GM18507 (cell line): ENCODE measurements at regions not wholly inside any gene's neighbourhood (a gene's known extent, or its start where the extent isn't known, plus 50 kb on each side); places are given as distances from the start of the nearest gene placed in this dataset.
A peak's percentile ranks its signal among the peaks of the same experiment; 100 is the strongest.
"Not testable (repeated sequence)": the region's sequence is repeated elsewhere in the genome, so short reads cannot be mapped to it uniquely, and the experiment has no call there.

Experiments
- DNase-seq: peaks from one replicate; pipeline ENCODE4 v3.0.0; 2011; ENCODE audit warnings: low read depth; ENCODE audit not compliant: insufficient read length; ENCODE audit errors: extremely low spot score
- FAIRE-seq: peaks from 2 replicates; lab custom pipeline; 2011; peaks lifted over from hg19 to GRCh38; lab: Jason Lieb, UNC

- no peak for FAIRE-seq
- DNase-seq: no peak
These were observed 161.1 kb downstream of the CCDC71L start for GRCh38 chr7:106499897-106500296.

GRCh38 chr7:106498005-106498404 is 163.0 kb downstream of the CCDC71L start:
- not testable (repeated sequence) for DNase-seq

GRCh38 chr7:106493041-106493731 is 167.8 kb downstream of the CCDC71L start:
- FAIRE-seq: no peak
- no peak for DNase-seq

More at GRCh38 chr7:106498005-106498404, 163.0 kb downstream of the CCDC71L start:
- FAIRE-seq: not testable (repeated sequence)

GRCh38 chr7:106488465-106488864 is 172.5 kb downstream of the CCDC71L start:
- no peak for FAIRE-seq

DNA sequence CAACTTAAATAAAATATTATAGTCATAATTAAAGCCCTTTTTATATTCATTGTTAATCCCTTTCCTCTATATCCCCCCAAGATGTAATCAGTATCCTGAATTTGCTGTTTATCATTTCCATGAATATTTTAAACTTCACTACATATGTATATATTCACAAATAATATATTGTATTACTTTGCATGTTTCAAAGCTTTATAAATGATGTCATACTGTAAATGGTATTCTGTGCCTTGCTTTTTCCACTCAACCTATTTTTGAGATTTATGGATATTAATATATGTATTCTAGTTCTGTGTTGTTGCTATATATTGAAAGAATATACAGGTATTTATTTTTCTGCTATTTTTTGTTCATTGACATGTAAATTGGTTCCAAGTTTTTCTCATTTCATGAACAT is 173.1 kb downstream of the CCDC71L start:
- DNase-seq: no peak
- FAIRE-seq: no peak

More at GRCh38 chr7:106488465-106488864, 172.5 kb downstream of the CCDC71L start:
- DNase-seq: no peak

DNA sequence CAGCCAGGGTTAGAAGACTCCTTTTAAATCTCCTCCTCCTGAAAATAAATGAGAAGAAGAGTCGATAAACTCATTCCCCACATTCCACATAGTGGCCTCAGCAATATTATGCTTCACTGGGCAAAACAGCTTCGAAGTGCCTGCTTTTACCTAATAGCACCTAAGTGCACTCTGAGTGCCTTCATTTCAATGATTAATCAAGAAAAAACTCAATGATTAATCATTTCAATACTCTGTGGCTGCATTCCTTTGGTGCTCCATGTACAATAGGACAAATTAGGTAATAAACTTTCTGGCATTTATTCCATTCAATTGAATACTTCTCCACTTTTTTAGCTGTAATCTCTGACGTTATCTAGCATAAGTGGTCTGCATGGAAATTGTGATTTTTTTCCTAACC is 174.6 kb downstream of the CCDC71L start:
- no peak for DNase-seq
- FAIRE-seq: no peak

- DNase-seq (no peak), FAIRE-seq (no peak)
These were observed 175.0 kb downstream of the CCDC71L start for GRCh38 chr7:106485919-106486318.

- no peak for DNase-seq
- peak; percentile 38 for FAIRE-seq
These were observed 175.9 kb downstream of the CCDC71L start for GRCh38 chr7:106485031-106485551.

DNA sequence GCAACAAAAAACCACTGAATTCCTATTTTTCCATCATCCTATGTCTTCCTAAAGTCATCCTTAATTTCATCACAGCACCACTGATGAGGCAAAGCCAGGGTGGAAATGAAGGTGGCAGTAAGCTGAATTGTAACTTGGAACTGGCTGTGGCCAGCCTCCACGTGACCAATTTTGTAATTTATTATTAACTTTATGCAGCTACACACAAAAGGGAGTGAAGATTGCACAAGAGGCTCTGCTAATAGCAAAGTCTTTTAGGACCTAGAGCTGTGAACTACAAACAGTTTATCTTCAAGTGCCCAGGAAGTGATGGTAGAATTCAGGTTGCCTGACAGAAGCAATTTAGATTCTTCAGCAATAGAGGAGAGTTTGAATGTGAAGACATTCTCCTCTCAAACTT is 176.4 kb downstream of the CCDC71L start:
- DNase-seq: no peak
- FAIRE-seq: no peak

DNA sequence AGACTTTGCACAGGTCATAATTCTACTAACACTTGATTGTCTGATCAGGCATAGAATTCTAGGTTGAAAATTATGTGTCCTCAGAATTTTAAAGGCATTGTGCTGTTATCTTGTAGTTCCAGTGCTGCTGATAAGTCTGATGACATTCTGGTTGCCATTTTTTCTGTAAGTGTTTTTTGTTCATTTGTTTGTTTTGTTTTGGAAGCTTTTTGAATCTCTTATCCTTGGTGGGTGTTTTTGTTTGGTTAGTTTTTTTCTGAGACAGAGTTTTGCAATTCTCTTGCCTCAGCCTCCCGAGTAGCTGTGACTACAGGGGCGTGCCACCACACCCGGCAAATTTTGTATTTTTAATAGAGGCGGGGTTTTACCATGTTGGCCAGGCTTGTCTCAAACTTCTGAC is 178.9 kb downstream of the CCDC71L start:
- no peak for DNase-seq
- FAIRE-seq: peak; percentile 26

DNA sequence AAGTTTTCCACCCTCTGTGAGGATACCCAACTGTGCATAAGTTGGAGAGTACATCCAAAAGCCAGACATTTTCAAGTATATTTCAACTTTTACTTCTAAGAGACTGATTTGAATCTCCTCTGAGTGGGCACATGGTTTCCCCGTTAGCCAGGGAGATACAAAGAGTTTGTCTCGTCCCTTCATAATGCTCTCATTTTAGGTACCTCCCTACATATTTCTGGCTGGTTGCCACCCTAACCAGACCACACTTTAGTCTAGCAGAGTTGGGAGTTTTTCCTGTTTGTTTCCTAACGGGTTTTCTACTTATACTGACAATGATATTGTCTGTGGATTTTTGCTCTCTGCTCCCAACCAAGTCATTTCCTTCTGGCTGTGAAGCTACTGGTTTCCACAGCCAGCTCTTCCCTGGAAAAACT is 180.3 kb downstream of the CCDC71L start:
- no peak for DNase-seq

DNA sequence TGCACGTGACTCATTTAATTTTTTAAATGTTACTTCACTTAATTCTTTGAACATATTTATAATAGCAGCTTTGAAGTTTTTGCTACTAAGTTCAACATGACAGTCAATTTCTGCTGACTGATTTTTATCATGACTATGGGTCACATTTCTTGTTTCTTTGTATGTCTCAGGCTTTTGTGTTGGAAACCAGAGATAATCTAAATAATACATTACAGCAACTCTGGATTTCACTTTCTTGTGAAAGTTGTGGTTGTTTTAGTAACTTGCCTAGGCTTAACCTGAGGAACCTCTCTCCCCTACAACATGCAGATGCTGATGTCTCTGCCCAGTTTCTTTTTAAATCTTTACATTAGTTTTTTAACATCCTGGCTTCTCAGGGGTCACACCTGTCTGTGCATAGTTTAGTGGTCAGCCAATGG is 180.8 kb downstream of the CCDC71L start:
- peak; percentile 69 for FAIRE-seq

More for the DNA sequence above, 180.3 kb downstream of the CCDC71L start:
- FAIRE-seq: no peak

GRCh38 chr7:106476751-106477150 is 184.2 kb downstream of the CCDC71L start:
- DNase-seq (no peak), FAIRE-seq (no peak)

More for the DNA sequence above, 180.8 kb downstream of the CCDC71L start:
- no peak for DNase-seq

- peak; percentile 31 for FAIRE-seq
- DNase-seq: no peak
These were observed 188.0 kb upstream of the NAMPT start for GRCh38 chr7:106472741-106473140.

- DNase-seq (no peak), FAIRE-seq (no peak)
These were observed 187.1 kb upstream of the NAMPT start for GRCh38 chr7:106471686-106472440.

DNA sequence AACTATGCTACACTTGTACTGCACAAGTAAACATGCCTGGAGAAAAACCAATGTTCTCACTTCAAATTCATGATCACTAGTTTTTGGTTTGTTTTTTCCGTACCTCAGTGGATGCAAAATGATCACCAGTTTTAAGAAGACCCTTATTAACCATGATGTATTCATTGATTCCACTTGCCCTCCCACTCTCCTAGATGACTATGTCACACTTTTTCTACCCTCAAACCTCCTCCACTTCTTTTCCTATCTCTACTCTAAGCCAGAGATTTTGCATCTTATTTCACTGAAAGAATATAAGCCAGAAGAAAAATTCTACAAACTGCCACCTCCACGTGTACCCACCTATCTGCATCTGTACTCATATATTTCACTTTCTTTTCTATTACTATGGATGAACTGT is 186.2 kb upstream of the NAMPT start:
- FAIRE-seq: no peak
- DNase-seq: no peak

DNA sequence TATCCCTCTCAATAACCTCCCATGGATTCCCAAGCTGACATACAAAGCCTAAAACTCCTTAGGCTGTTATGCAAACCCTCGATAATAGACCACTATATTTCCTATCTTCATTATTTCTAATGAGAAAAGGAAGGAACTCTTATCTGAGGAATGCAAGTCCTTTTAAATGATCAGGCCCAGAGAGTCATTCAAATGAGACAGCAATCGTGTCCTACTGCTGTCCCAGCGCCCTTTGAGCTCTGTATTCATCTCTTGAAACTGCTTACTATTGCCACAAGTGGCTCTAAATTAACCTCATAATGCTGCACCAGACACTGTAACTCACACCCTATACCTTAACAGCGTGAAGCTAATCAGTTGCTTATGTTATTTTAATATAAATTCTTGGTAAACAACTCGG is 182.1 kb upstream of the NAMPT start:
- no peak for FAIRE-seq
- DNase-seq: no peak

DNA sequence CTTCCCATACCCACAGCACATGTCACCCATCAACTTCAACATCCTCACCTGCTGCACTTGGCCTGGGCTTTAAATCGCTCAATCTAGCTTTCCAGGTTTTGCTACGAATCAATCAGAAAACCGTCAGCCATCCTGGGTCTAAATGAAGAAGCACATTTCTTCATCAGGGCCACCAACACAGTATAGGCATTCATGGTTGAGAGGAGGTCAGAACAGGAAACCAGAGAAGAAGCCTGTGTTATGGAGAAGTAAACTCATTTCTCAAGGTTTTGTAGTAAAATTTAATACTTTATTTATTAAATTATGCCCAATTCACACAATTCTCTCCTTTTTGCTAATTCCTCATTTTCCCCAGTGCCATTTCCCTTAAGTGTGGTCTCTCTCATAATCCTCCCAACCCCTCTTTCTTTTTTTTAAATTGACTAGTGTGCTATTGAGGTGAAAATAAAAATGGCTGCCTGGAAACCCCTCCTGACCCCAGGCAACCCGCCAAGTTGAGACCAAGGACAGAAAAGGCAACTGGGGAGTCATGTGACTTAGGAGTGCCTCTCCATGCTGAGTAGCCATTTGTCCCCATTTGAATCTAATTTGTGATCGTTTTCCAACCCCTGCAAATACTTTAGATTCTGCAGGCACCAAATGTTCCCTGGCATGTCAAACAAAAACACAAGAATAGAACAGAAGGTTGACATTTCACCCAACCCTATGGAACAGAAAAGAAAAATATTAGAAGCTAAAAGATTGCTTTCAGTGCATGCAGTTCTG is 181.1 kb upstream of the NAMPT start:
- no peak for FAIRE-seq

GRCh38 chr7:106464651-106465050 is 179.9 kb upstream of the NAMPT start:
- DNase-seq (no peak), FAIRE-seq (no peak)

More for the DNA sequence above, 181.1 kb upstream of the NAMPT start:
- DNase-seq: no peak
